ENCODE measurements at regions not wholly inside any gene's neighbourhood (a gene's known extent, or its start where the extent isn't known, plus 50 kb on each side); places are given as distances from the start of the nearest gene placed in this dataset.

DNA sequence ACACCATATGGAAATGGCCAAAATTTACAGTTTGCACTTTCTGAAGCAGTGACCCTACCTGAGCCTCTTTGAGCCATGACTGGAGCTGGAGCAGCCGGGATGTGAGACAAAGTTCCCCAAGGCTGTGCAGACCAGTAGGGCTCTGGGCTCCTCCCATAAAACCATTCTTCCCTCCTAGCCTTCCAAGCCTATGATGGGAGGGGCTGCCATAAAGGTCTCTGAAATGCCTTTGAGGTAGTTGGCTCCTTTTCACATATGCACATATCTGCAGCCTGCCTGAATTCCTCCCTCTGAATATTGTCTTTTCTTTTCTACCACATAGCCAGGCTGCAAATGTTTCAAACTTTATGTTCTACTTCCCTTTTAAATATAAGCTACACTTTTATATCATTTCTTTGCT, 516.6 kb upstream of the POM121L12 start:
- no peak overlapping the region for H2BK20ac ChIP-seq (ENCODE audit: low read depth, low read length)
- in situ Hi-C loops (cut with MboI; ENCODE audit: low sequenced_read_pairs) (no loop called here), intact Hi-C loops (cut with micrococcal nuclease) (no loop called here), dilution Hi-C loops (cut with HindIII; ENCODE audit: low sequenced_read_pairs, unreplicated experiment) (no loop called here)
- H4K91ac ChIP-seq (ENCODE audit: insufficient read depth, low read depth, low read length) = no peak overlapping the region
- CTCF ChIA-PET = no interaction called here
- H3K4me2 ChIP-seq (ENCODE audit: low read depth, low read length) = no peak overlapping the region
- no peak overlapping the region for H3K9ac ChIP-seq (ENCODE audit: low read depth, low read length)
- no peaks in the 10 kb centered on the region for H3K9me1 ChIP-seq (ENCODE audit: insufficient read depth, low read length)
- no peak overlapping the region for H3K14ac ChIP-seq (replicated peaks; ENCODE audit: low read depth, low read length)
- H3K79me1 ChIP-seq (ENCODE audit: low read depth in 1 of 2, low read length in 2 of 2) = no peaks in the 10 kb centered on the region
- H3K4me3 ChIP-seq (ENCODE audit: insufficient read depth, low read depth, low read length) = no peak overlapping the region
- H2AK9ac ChIP-seq (replicated peaks; ENCODE audit: low read depth, low read length, poor library complexity) = no peak overlapping the region
- no peak overlapping the region for H3K23ac ChIP-seq (ENCODE audit: low read depth, low read length)
- no TSS peak for BruUV-seq (replicated peaks)
- H3K56ac ChIP-seq (ENCODE audit: extremely low read depth, insufficient read depth, low read length) = no peak overlapping the region
- no peak overlapping the region for H4K8ac ChIP-seq (ENCODE audit: low read depth in 2 of 2, low read length in 2 of 2)
- TF ChIP-seq SMC3 (IDR thresholded peaks at IDR 0.05; ENCODE audit: low read depth, low read length) = no peak
- TF ChIP-seq RAD21 (IDR thresholded peaks at IDR 0.05; ENCODE audit: low read length) = no peak
- TF ChIP-seq RFX5 (IDR thresholded peaks at IDR 0.05; ENCODE audit: low read depth, low read length) = no peak
- no CpG with 5 or more reads among the region's 1 CpG for WGBS, 2 experiments (ENCODE audit: extremely low coverage in 2 of 2, insufficient read length in 1 of 2)
- no peaks in the 10 kb centered on the region for H3K27me3 ChIP-seq (ENCODE audit: control insufficient read depth, insufficient read depth, low read length)
- no peak for DNase-seq
- no peak for ATAC-seq (ENCODE audit: low read depth)
- no peaks in the 10 kb centered on the region for H3K36me3 ChIP-seq (ENCODE audit: control insufficient read depth, insufficient read depth, low read length)
- H2BK5ac ChIP-seq (ENCODE audit: low read depth, low read length, poor library complexity, severe bottlenecking) = no peak overlapping the region
- no peak overlapping the region for H2AK5ac ChIP-seq (ENCODE audit: low read depth, low read length)
- H4K20me1 ChIP-seq (ENCODE audit: insufficient read depth, low read length) = no peaks in the 10 kb centered on the region
- H3K9me3 ChIP-seq (ENCODE audit: control insufficient read depth, insufficient read depth, low read length) = peaks cover 4% of the 10 kb centered on the region; the same call in 1 of the 2 replicates
- POLR2A ChIA-PET (ENCODE audit: unreplicated experiment) = no interaction called here
- H3K4ac ChIP-seq (ENCODE audit: low read depth, low read length) = no peak overlapping the region
- no peak overlapping the region for H4K5ac ChIP-seq (ENCODE audit: low read depth, low read length)
- H2BK15ac ChIP-seq (ENCODE audit: low read depth, low read length) = no peak overlapping the region
- H2AFZ ChIP-seq (replicated peaks; ENCODE audit: low read length, poor library complexity) = no peak overlapping the region
- H3K4me1 ChIP-seq (ENCODE audit: control insufficient read depth, insufficient read depth, low read length) = no peaks in the 10 kb centered on the region
- H3K27ac ChIP-seq (ENCODE audit: insufficient read depth, low read length) = no peak overlapping the region
- no peak overlapping the region for H2BK120ac ChIP-seq (ENCODE audit: low read depth, low read length)
- H3K18ac ChIP-seq (ENCODE audit: low read depth, low read length) = no peak overlapping the region
